Stimulated activated CD4-positive, alpha-beta T cell treated with anti-CD3 and anti-CD28 coated beads, Interleukin-15, amount 100 ng/mL, for 48 hours (primary cell): ENCODE measurements at regions not wholly inside any gene's neighbourhood (a gene's known extent, or its start where the extent isn't known, plus 50 kb on each side); places are given as distances from the start of the nearest gene placed in this dataset.
"Not testable (repeated sequence)": the region's sequence is repeated elsewhere in the genome, so short reads cannot be mapped to it uniquely, and the experiment has no call there.

Experiments used
- DNase-seq, 2 donors: peaks; one replicate each; pipeline ENCODE4 v3.0.0-alpha.2; 2020; ENCODE audit warnings: low read depth in 2 of 2

DNA sequence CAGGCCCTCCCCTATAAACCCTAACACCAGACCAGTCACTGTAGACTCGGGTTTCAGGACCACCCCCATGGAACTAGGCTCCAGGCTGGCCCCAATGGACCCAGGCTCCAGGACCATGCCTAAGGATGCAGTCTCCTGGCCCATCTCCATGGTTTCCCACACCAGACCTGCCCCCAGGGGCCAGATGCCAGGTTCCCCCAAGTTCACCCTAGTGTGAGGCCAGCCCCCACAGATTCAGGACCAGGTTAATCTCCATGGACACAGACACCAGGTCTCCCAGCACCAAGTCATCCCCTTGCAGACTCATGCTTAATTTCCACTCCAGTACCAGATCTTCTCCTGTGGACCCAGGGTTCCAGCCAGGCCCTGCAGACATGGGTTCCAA, 103.8 kb upstream of the LANCL2 start:
- no peak for DNase-seq

- DNase-seq = not testable (repeated sequence)
Measured at GRCh38 chr7:55265328-55265727, 99.8 kb upstream of the LANCL2 start.

- DNase-seq = no peak
Measured at GRCh38 chr7:55265836-55266642, 99.1 kb upstream of the LANCL2 start.

DNA sequence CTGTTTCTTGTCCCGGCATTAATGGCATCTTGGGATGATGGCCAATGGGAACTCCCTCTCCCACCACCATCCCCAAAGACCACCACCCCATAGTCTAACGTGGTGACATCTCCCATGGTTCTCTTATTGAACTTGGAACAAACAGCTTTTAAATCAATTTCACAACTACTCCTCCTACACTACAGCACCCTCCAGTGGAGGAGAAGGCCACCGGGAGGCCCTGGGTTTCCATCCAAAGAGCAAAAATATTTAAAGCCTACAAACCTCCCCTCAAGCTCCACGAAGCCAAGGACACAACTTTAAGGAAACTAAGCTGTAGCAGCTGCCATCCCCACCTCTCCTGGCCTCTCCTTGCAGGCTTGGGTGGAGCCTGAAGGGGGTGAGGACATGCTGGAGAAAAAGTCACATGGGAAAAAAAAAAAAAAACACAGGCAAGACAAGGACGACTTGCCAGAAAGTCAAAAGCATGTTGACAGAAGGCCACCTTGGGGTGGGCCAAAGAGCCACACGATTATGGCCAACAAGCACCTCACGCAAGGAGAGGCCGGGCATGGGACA, 94.0 kb upstream of the LANCL2 start:
- DNase-seq = no peak

DNA sequence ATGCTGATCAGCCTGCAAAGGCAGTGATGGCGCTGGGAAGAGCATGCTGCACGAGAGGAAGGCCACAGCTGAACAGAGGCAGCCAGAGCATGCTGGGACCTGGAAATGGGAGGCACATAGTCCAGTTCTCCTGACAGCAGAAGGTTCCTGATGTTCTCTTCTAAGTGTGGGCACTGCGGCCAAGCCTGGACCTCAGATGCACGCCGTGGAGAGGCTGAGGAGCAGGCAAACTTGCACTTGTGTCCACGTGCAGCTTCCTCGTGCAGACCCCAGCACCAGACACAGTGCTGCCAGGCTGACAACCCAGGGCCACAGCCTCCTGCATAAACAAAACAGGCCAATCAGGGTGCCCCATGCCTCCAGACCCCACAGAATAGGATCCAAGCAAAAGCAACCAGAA, 93.5 kb upstream of the LANCL2 start:
- DNase-seq = no peak

DNA sequence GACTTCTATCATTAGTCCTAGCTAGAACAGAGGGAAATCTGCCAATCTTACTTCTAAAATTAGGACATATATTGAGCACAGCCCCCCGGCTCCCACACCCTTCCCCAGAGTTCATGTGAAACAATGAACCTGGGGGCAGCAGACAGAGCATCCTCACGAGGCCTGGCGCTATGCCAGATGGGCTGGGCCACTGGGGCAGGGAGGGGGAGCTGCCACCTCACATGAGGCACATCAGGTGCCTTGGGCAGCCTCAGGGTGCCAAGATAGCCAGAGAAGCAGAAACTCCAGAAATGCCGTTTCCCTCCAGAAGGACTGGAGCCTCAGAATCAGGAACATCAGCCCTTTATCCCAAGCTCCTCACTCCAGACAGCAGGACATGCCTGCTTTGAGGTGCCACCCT, 92.8 kb upstream of the LANCL2 start:
- DNase-seq = no peak

DNA sequence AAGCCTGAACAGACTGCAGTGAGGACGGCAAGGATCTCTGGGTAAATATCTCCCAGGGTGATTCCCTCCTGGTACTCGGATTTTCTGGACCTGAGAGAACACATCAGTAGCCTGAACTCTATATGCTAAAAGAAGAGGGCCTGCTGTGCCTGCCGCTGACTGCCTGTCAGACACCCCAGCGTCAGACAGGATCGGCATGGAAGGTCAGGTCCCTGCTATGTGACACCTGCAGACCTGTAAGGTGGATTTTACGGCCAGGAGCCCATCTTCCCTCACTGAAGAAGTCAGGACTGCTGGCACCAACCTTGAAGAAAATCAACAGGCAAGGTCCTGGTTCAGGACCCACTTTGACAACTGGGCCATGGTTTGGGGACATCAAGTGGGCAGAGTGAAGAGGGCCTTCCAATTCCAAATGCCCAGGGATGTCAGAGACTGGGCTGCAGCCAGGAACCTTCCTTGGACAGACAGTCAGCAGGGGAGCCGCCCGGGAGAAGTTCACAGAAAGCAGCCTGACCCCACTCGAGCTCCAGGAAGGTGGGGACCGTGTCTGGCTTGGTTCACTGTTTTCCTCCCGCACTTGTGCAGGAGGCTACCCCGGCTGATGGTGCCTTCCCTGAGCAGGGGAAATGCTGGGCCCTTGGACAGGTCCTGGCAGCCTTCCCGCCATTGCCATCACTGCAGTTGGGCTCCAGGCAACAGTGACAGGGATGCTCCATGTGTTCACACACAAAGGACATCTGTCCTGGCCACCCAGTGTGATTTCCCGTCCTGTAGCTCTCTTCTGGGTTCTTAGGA, 91.8 kb upstream of the LANCL2 start:
- no peak for DNase-seq

DNA sequence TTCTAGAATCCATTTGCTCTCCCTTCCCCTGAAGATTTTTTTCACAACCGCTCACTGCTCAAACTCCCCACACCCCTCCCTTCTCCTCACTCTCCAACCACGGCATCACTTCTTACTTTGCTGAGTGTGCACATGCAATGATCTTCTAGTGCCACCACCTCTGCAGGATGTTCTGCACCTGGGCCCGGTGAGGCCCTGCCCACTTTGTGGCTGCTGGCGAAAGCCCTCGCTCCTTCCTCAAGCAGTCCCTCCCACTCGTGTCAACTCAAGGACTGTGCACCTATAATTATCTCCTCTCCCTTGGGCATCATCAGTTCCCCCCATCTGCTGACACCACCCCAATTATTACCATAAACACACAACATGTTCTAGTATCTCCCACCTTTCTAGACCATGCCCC, 91.0 kb upstream of the LANCL2 start:
- no peak for DNase-seq

DNA sequence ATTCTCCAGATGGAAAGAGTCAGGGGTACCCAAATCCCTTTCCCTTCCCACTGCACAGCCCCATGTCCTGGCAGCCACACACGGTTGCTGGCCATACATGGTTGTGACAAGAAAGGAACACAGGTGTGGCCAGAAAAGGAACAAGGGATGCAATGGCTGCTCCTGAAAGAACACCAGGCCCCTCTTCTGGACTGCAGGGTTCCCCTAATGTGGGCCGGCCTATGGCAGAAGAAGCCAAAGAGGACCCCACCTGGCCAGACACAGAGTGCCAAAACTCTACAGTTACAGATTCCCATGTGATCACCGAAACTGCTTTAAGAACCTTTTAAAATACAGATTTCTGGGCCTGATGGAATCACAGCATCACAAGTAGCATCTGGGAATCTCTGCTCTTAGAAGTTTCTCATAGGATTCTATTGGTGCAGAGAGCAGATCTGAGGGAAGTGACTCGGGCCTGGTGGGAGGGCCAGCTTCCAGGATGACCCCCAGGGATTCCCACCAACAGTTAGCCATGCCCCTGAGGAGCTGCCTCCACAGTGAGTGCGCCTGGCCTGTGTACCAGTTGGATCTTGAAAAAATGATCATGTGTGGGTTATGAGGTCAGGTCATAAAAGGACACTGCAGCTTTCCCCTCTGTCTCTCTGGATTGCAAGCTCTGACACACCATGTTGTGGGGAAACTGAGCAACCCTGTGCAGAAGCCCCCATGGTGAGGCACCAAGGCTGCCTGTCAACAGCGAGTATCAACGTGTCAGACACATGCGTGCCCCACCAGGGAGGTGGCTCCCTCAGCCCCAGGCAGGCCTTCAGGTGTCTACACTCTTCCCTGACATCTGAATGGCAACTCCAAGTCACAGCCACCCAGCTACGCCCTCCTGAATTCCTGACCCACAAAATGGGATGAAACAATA, 89.6 kb upstream of the LANCL2 start:
- no peak for DNase-seq

DNA sequence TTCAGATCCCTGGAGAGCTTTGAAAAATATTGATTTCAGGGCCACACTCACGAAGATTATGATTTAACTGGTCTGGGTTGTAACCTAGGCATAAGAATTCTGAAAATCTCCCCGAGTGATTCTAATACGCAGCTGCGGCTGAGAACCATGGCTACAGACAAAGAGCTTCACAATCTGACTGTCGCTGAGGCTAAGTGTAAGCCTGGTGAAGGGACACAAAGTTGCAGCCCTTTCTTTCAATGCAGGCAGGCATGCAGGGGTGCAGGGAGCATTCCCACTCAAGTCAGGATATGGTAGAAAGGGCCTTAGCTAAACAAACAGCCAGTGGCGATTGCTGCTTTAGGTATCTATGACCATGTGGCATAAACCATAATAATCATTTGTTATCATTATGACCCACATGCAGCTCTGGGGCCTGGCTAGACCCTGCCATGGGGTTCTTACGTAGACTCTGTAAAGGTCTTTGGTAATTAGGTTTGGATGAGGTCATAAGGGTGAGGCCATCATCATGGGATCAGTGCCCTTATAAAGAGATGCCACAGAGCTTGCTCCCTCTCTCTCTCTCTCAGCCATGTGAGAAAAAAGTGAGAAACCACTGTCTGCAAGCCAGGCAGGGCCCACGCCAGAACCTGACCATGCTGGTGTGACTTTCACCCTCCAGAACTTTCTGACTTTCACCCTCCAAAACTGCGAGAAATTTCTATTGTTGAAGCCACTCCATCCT, 88.4 kb upstream of the LANCL2 start:
- DNase-seq = no peak

GRCh38 chr7:55277916-55278315, 87.2 kb upstream of the LANCL2 start:
- no peak for DNase-seq

DNA sequence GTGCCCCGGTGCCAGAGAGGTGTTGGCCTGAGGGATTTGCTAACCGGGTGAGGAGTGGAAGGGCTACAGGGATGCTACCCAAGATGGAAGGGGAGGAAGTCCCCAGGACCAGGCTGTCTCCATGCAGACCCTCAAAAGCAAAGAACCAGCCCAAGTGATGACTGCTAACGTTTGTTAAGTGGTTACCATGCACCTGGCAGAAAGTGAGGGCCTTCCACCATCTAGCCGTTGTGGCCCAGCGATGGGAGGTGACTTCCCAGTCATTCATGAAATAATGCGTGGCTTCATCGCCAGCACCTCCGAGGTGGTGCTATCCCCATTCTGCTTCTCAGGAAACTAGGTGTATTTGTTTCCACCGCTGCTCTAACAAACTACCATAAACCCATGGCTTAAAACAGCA, 86.8 kb upstream of the LANCL2 start:
- no peak for DNase-seq

DNA sequence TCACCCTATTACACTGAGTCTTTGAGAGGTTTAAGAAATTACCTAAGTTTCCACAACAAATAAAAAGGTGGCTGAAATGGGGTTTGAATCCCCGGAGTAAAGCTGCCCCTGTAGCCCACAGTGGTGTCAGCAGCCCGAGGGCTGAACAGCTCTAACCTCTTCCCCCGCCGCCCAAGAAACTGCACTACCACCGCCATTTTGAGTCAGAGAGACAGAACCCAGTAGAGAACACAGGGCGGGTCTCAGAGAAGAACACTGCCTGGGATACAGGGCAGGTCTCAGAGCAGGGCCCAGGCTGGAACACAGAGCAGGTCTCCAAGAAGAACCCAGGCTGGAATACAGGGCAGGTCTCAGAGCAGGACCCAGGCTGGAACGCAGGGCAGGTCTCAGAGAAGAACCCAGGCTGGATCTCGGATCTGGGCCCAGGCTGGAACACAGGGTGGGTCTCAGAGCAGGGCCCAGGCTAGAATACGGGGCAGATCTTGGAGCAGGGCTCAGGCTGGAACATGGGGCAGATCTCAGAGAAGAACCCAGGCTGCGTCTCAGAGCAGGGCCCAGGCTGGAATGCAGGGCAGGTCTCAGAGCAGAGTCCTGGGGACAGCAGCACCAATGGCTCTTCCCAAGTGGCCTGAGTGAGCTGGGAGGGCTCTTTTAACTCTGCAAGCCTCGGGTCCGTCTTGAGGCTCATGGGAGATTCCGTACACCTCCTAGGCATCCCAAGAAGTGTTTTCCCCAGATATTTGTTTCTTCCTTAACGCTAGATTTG, 85.9 kb upstream of the LANCL2 start:
- DNase-seq = no peak

DNA sequence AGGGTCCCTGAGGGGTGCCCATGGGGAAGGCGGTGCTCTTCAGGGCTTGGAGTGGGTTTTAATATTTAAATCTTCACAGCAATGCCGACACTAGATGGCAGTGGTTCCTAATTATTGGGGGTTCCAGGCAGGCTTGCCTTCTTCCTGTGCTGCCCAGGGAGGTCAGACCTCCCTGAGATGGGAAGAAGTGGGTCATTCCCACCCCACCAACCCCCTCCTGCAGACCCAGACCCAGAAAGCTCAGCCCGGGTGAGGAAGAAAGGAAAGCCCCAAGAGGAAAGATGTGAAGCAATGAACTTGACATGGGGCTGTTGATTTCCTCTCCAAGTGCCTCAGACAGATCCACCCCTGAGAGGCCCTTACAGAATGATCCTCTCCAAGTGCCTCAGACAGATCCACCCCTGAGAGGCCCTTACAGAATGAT, 85.1 kb upstream of the LANCL2 start:
- DNase-seq = peak; percentile 32 to 55

GRCh38 chr7:55285665-55286064, 79.5 kb upstream of the LANCL2 start:
- no peak for DNase-seq

DNA sequence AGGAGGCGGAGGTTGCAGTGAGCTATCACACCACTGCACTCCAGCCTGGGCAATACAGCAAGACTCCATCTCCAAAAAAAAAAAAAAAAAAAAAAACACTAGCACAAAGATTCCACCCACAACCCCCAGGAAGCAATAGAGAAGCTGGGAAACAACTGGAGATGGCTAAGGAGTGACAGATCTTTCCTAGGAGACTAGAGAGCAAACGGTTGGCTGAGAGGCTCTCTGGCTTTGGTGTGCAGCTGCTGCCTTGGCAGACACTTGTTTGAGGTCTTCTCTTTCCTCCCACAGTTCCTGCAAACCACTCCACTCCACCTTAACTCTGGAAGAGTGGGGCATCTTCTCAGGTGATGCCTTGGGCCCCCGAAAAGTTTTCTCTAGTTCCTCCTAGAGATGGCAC, 78.5 kb upstream of the LANCL2 start:
- DNase-seq = no peak

DNA sequence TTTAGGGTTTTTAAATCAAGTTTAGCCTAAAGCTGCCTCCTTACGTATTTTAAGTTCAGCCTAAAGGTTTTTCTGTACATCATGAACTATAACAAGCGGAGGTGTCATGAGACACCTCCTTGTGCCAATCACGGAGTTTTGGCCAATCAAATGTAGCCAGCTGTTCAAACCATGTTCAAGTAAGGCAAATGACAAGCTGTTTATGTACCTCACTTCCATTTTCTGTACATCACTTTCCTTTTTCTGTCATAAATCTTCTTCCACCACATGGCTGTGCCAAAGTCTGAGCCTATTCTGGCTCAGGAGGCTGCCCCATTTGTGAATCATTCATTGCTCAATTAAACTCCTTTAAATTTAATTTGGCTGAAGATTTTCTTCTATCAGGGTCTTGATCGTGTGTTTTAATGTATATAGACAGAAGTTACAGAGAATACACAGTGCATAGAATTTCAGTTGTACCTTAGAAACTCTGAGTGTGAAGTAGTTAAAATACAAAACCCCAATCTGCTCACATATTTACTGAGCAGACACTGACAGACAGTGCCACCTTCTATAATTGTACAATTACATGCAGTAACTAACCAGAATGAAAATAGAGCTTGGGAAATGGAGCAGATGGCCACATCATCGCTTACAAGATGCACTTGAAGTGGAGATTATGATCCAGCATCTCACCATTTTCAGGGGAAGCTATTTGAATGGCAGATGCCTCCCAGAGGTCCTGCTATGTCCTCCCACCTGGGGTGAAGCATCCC, 76.9 kb upstream of the LANCL2 start:
- no peak for DNase-seq

GRCh38 chr7:55296070-55296469, 69.1 kb upstream of the LANCL2 start:
- DNase-seq = no peak

GRCh38 chr7:55299273-55299967, 65.7 kb upstream of the LANCL2 start:
- no peak for DNase-seq
